SJSA1 (cell line): ENCODE measurements at regions not wholly inside any gene's neighbourhood (a gene's known extent, or its start where the extent isn't known, plus 50 kb on each side); places are given as distances from the start of the nearest gene placed in this dataset.

Source experiments
- DNase-seq, 2 experiments: peaks; one replicate each; pipeline ENCODE4 v3.0.0-alpha.2; 2015 to 2020; ENCODE audit warnings: low spot score in 2 of 2, low read depth in 1 of 2
- H3K27ac ChIP-seq: fragments of 250-450 bp; sonication (Bioruptor Pico); 2 replicates; pipeline ENCODE4 v1.5.1; 2020; ENCODE audit warnings: mild to moderate bottlenecking, moderate library complexity
- H3K27me3 ChIP-seq: fragments of 250-450 bp; sonication (Bioruptor Pico); replicated peaks from 2 replicates; pipeline ENCODE4 v1.5.1; 2020; ENCODE audit warnings: mild to moderate bottlenecking, moderate library complexity
- H3K36me3 ChIP-seq: fragments of 250-450 bp; sonication (Bioruptor Pico); 2 replicates; pipeline ENCODE4 v1.5.1; 2020; ENCODE audit warnings: mild to moderate bottlenecking
- H3K4me1 ChIP-seq: fragments of 250-450 bp; sonication (Bioruptor Pico); replicated peaks from 2 replicates; pipeline ENCODE4 v1.6.1; 2021; ENCODE audit warnings: mild to moderate bottlenecking
- H3K4me3 ChIP-seq: fragments of 250-450 bp; sonication (Bioruptor Pico); 2 replicates; pipeline ENCODE4 v1.5.1; 2020; ENCODE audit warnings: mild to moderate bottlenecking
- H3K9me3 ChIP-seq: fragments of 250-450 bp; sonication (Bioruptor Pico); replicated peaks from 2 replicates; pipeline ENCODE4 v1.5.1; 2020; ENCODE audit warnings: mild to moderate bottlenecking

- H3K4me3 ChIP-seq, result no peak overlapping the region
- H3K4me1 ChIP-seq, result no peaks in the 10 kb centered on the region
- H3K36me3 ChIP-seq, result no peaks in the 10 kb centered on the region
- no peaks in the 10 kb centered on the region for H3K9me3 ChIP-seq
- no peak for DNase-seq
- H3K27me3 ChIP-seq, result no peaks in the 10 kb centered on the region
- no peak overlapping the region for H3K27ac ChIP-seq
These were observed 254.0 kb upstream of the NOVA1 start for GRCh38 chr14:26851793-26852192.

- no peak for DNase-seq
- no peak overlapping the region for H3K27ac ChIP-seq
- no peak overlapping the region for H3K4me3 ChIP-seq
These were observed 257.4 kb upstream of the NOVA1 start for GRCh38 chr14:26855077-26855753.

GRCh38 chr14:26856876-26857518, 259.2 kb upstream of the NOVA1 start:
- no peaks in the 10 kb centered on the region for H3K36me3 ChIP-seq
- H3K9me3 ChIP-seq, result no peaks in the 10 kb centered on the region
- H3K27me3 ChIP-seq, result no peaks in the 10 kb centered on the region
- H3K4me3 ChIP-seq, result no peak overlapping the region
- DNase-seq, result no peak
- H3K4me1 ChIP-seq, result no peaks in the 10 kb centered on the region
- H3K27ac ChIP-seq, result no peak overlapping the region

More at GRCh38 chr14:26855077-26855753, 257.4 kb upstream of the NOVA1 start:
- Histone ChIP-seq H3K27me3 (no peaks in the 10 kb centered on the region), H3K4me1 (no peaks in the 10 kb centered on the region), H3K36me3 (no peaks in the 10 kb centered on the region), H3K9me3 (no peaks in the 10 kb centered on the region)

- no peaks in the 10 kb centered on the region for H3K27me3 ChIP-seq
These were observed 261.6 kb upstream of the NOVA1 start for GRCh38 chr14:26859483-26859882.

GRCh38 chr14:26860111-26860510, 262.3 kb upstream of the NOVA1 start:
- H3K4me3 ChIP-seq, result no peak overlapping the region
- no peaks in the 10 kb centered on the region for H3K27me3 ChIP-seq
- no peak for DNase-seq
- no peaks in the 10 kb centered on the region for H3K4me1 ChIP-seq
- no peaks in the 10 kb centered on the region for H3K9me3 ChIP-seq
- H3K36me3 ChIP-seq, result no peaks in the 10 kb centered on the region
- no peak overlapping the region for H3K27ac ChIP-seq

More at GRCh38 chr14:26859483-26859882, 261.6 kb upstream of the NOVA1 start:
- Histone ChIP-seq H3K36me3 (no peaks in the 10 kb centered on the region), H3K9me3 (no peaks in the 10 kb centered on the region), H3K4me1 (no peaks in the 10 kb centered on the region), H3K27ac (no peak overlapping the region), H3K4me3 (no peak overlapping the region)
- DNase-seq, result no peak

- Histone ChIP-seq H3K27me3 (no peaks in the 10 kb centered on the region), H3K4me1 (no peaks in the 10 kb centered on the region), H3K4me3 (no peak overlapping the region), H3K27ac (no peak overlapping the region), H3K9me3 (no peaks in the 10 kb centered on the region), H3K36me3 (no peaks in the 10 kb centered on the region)
- no peak for DNase-seq
These were observed 265.9 kb upstream of the NOVA1 start for GRCh38 chr14:26863736-26864135.

GRCh38 chr14:26866721-26867120, 268.9 kb upstream of the NOVA1 start:
- H3K27ac ChIP-seq, result no peak overlapping the region
- no peaks in the 10 kb centered on the region for H3K9me3 ChIP-seq
- H3K4me1 ChIP-seq, result no peaks in the 10 kb centered on the region
- H3K27me3 ChIP-seq, result no peaks in the 10 kb centered on the region
- DNase-seq, result no peak
- no peak overlapping the region for H3K4me3 ChIP-seq
- no peaks in the 10 kb centered on the region for H3K36me3 ChIP-seq

GRCh38 chr14:26867171-26867757, 269.4 kb upstream of the NOVA1 start:
- Histone ChIP-seq H3K4me3 (no peak overlapping the region), H3K27me3 (no peaks in the 10 kb centered on the region), H3K9me3 (no peaks in the 10 kb centered on the region), H3K27ac (no peak overlapping the region), H3K36me3 (no peaks in the 10 kb centered on the region), H3K4me1 (no peaks in the 10 kb centered on the region)
- no peak for DNase-seq

GRCh38 chr14:26870096-26870495, 272.3 kb upstream of the NOVA1 start:
- no peak overlapping the region for H3K27ac ChIP-seq
- H3K4me1 ChIP-seq, result no peaks in the 10 kb centered on the region
- H3K9me3 ChIP-seq, result no peaks in the 10 kb centered on the region
- no peak overlapping the region for H3K4me3 ChIP-seq
- no peak for DNase-seq
- no peaks in the 10 kb centered on the region for H3K27me3 ChIP-seq
- no peaks in the 10 kb centered on the region for H3K36me3 ChIP-seq

- no peaks in the 10 kb centered on the region for H3K4me1 ChIP-seq
- H3K36me3 ChIP-seq, result no peaks in the 10 kb centered on the region
- H3K27ac ChIP-seq, result no peak overlapping the region
- no peaks in the 10 kb centered on the region for H3K27me3 ChIP-seq
- no peak for DNase-seq
- no peaks in the 10 kb centered on the region for H3K9me3 ChIP-seq
- H3K4me3 ChIP-seq, result no peak overlapping the region
These were observed 273.1 kb upstream of the NOVA1 start for GRCh38 chr14:26870722-26871617.

- Histone ChIP-seq H3K9me3 (no peaks in the 10 kb centered on the region), H3K27ac (no peak overlapping the region), H3K27me3 (no peaks in the 10 kb centered on the region), H3K4me1 (no peaks in the 10 kb centered on the region), H3K4me3 (no peak overlapping the region), H3K36me3 (no peaks in the 10 kb centered on the region)
- DNase-seq, result no peak
These were observed 274.9 kb upstream of the NOVA1 start for GRCh38 chr14:26872515-26873361.

- Histone ChIP-seq H3K36me3 (no peaks in the 10 kb centered on the region), H3K27me3 (no peaks in the 10 kb centered on the region), H3K4me1 (no peaks in the 10 kb centered on the region), H3K9me3 (no peaks in the 10 kb centered on the region), H3K4me3 (no peak overlapping the region), H3K27ac (no peak overlapping the region)
- no peak for DNase-seq
These were observed 275.6 kb upstream of the NOVA1 start for GRCh38 chr14:26873362-26873960.

GRCh38 chr14:26887847-26888246, 290.0 kb upstream of the NOVA1 start:
- DNase-seq, result no peak

More at GRCh38 chr14:26887847-26888246, 290.0 kb upstream of the NOVA1 start:
- Histone ChIP-seq H3K9me3 (no peaks in the 10 kb centered on the region), H3K4me3 (no peak overlapping the region), H3K36me3 (no peaks in the 10 kb centered on the region), H3K4me1 (no peaks in the 10 kb centered on the region), H3K27ac (no peak overlapping the region), H3K27me3 (no peaks in the 10 kb centered on the region)
